Stomach (tissue), 8 donors: ENCODE measurements at regions not wholly inside any gene's neighbourhood (a gene's known extent, or its start where the extent isn't known, plus 50 kb on each side); places are given as distances from the start of the nearest gene placed in this dataset.

Experiments
- DNase-seq, 2 donors: peaks; one replicate each; pipeline versions ENCODE4 v3.0.0 to v3.0.0-alpha.2; 2013 to 2019
- H3K27ac ChIP-seq, 5 donors: fragments of 200-600 bp in 4 of 5; sonication (generic) in 4 of 5; one replicate each; pipeline ENCODE4 v1.5.1; 2013 to 2019; ENCODE audit warnings: mild to moderate bottlenecking in 1 of 5, moderate library complexity in 1 of 5
- H3K27me3 ChIP-seq, 3 donors: fragments of 200-600 bp; sonication (generic); one replicate each; pipeline ENCODE4 v1.5.1; 2017 to 2019; ENCODE audit warnings: mixed run types in 1 of 3
- H3K36me3 ChIP-seq, 4 donors: fragments of 200-600 bp; sonication (generic); 1 replicate in 3 of 4; 2 replicates in 1 of 4; pipeline ENCODE4 v1.5.1; 2016 to 2019
- H3K4me1 ChIP-seq, 4 donors: fragments of 200-600 bp; sonication (generic); one replicate each; pipeline ENCODE4 v1.5.1; 2016 to 2019
- H3K4me3 ChIP-seq, 4 donors: fragments of 200-600 bp; sonication (generic) in 3 of 4; one replicate each; pipeline ENCODE4 v1.5.1; 2016 to 2019; ENCODE audit warnings: mild to moderate bottlenecking in 1 of 4
- H3K9me3 ChIP-seq, 4 donors: fragments of 200-600 bp; sonication (generic); one replicate each; pipeline ENCODE4 v1.5.1; 2016 to 2019
- CTCF ChIP-seq, 7 experiments: fragments of 450-650 bp in 4 of 7; fragments of 200-600 bp in 3 of 7; sonication (generic) in 3 of 7; IDR thresholded peaks; one replicate each; pipeline ENCODE4 v1.5.1; 2016 to 2019; ENCODE audit warnings: antibody characterized with exemption in 7 of 7, control low read depth in 2 of 7, mild to moderate bottlenecking in 1 of 7
- EP300 ChIP-seq: sonication (generic); formaldehyde crosslinking; IDR thresholded peaks from one replicate; pipeline ENCODE4 v1.6.1; 2017; ENCODE audit warnings: antibody characterized with exemption
- POLR2A ChIP-seq, 4 donors: fragments of 450-650 bp; IDR thresholded peaks; one replicate each; pipeline ENCODE4 v1.6.1; 2016; ENCODE audit warnings: antibody characterized with exemption in 4 of 4, control low read depth in 2 of 4, mild to moderate bottlenecking in 1 of 4, moderate library complexity in 1 of 4
- POLR2AphosphoS5 ChIP-seq, 3 donors: sonication (generic); formaldehyde crosslinking; IDR thresholded peaks; one replicate each; pipeline ENCODE4 v1.6.1; 2016; ENCODE audit warnings: antibody characterized with exemption in 3 of 3
- WGBS, 5 donors: extraction: QIAGEN DNeasy Blood & Tissue Kit in 3 of 5; methylation state at CpG; one replicate each; pipeline versions ENCODE4 v1.1.5 to v1.1.7; 2013 to 2018; 5-methylcytosine and 5-hydroxymethylcytosine counted together
- intact Hi-C: fragments of 100-400 bp; cut with DNase I; formaldehyde crosslinking; loops from one replicate; pipeline ENCODE4 v1.15.1; 2023; ENCODE audit warnings: low total_unique reads
- donor health status: healthy with polysubstance abuse.
- donor health status: Bipolar disorder and iron deficiency.
- donor health status: healthy.

- Histone ChIP-seq H3K36me3 (no peaks in the 10 kb centered on the region), H3K4me1 (peaks cover 0 to 17% (median 0%) of the 10 kb centered on the region in 4 donors), H3K27ac (no peak overlapping the region), H3K27me3 (no peaks in the 10 kb centered on the region), H3K4me3 (no peak overlapping the region), H3K9me3 (no peaks in the 10 kb centered on the region)
- 82 to 91% (median 88%) methylated on average over 4 of the region's 4 CpGs for WGBS, 5 donors
- TF ChIP-seq EP300 = no peak
- TF ChIP-seq POLR2A (IDR thresholded peaks at IDR 0.05) = no peak
- no peak for TF ChIP-seq POLR2AphosphoS5 (IDR thresholded peaks at IDR 0.05)
- no peak for TF ChIP-seq CTCF (IDR thresholded peaks at IDR 0.05)
- no peak for DNase-seq
- intact Hi-C loops = no loop called here
Observed at GRCh38 chr9:115391168-115391825, 273.3 kb upstream of the TNC start.

GRCh38 chr9:115393976-115394775 is 276.2 kb upstream of the TNC start:
- H3K36me3 ChIP-seq = no peaks in the 10 kb centered on the region
- no peak for TF ChIP-seq POLR2AphosphoS5 (IDR thresholded peaks at IDR 0.05)
- no peak for TF ChIP-seq EP300
- no peak for TF ChIP-seq CTCF (IDR thresholded peaks at IDR 0.05)
- no peak for TF ChIP-seq POLR2A (IDR thresholded peaks at IDR 0.05)
- H3K27ac ChIP-seq = no peak overlapping the region
- H3K4me3 ChIP-seq = no peak overlapping the region
- no peaks in the 10 kb centered on the region for H3K27me3 ChIP-seq
- no peaks in the 10 kb centered on the region for H3K9me3 ChIP-seq
- no peak for DNase-seq
- intact Hi-C loops = no loop called here
- 80 to 88% (median 85%) methylated on average over 7 of the region's 7 CpGs for WGBS, 5 donors
- peaks cover 0 to 8% (median 0%) of the 10 kb centered on the region in 4 donors for H3K4me1 ChIP-seq

- Histone ChIP-seq H3K4me3 (no peak overlapping the region), H3K27me3 (no peaks in the 10 kb centered on the region), H3K27ac (no peak overlapping the region), H3K4me1 (peaks cover 0 to 8% (median 0%) of the 10 kb centered on the region in 4 donors), H3K9me3 (no peaks in the 10 kb centered on the region), H3K36me3 (no peaks in the 10 kb centered on the region)
- 50 to 71% (median 59%) methylated on average over 1 of the region's 1 CpG for WGBS, 5 donors
- no peak for TF ChIP-seq POLR2AphosphoS5 (IDR thresholded peaks at IDR 0.05)
- no peak for TF ChIP-seq POLR2A (IDR thresholded peaks at IDR 0.05)
- TF ChIP-seq CTCF (IDR thresholded peaks at IDR 0.05) = no peak
- TF ChIP-seq EP300 = no peak
- peak in 1 of 2 donors; percentile 40 for DNase-seq
- intact Hi-C loops = no loop called here
Observed at GRCh38 chr9:115395511-115396021, 277.6 kb upstream of the TNC start.

GRCh38 chr9:115396071-115396529 is 278.1 kb upstream of the TNC start:
- H3K9me3 ChIP-seq = no peaks in the 10 kb centered on the region
- intact Hi-C loops = no loop called here
- TF ChIP-seq POLR2AphosphoS5 (IDR thresholded peaks at IDR 0.05) = no peak
- TF ChIP-seq POLR2A (IDR thresholded peaks at IDR 0.05) = no peak
- TF ChIP-seq CTCF (IDR thresholded peaks at IDR 0.05) = no peak

More at GRCh38 chr9:115396071-115396529, 278.1 kb upstream of the TNC start:
- no peak for DNase-seq
- Histone ChIP-seq H3K4me3 (no peak overlapping the region), H3K27me3 (no peaks in the 10 kb centered on the region), H3K27ac (no peak overlapping the region), H3K4me1 (peaks cover 0 to 8% (median 0%) of the 10 kb centered on the region in 4 donors), H3K36me3 (no peaks in the 10 kb centered on the region)
